ENCODE measurements at regions not wholly inside any gene's neighbourhood (a gene's known extent, or its start where the extent isn't known, plus 50 kb on each side); places are given as distances from the start of the nearest gene placed in this dataset.

DNA sequence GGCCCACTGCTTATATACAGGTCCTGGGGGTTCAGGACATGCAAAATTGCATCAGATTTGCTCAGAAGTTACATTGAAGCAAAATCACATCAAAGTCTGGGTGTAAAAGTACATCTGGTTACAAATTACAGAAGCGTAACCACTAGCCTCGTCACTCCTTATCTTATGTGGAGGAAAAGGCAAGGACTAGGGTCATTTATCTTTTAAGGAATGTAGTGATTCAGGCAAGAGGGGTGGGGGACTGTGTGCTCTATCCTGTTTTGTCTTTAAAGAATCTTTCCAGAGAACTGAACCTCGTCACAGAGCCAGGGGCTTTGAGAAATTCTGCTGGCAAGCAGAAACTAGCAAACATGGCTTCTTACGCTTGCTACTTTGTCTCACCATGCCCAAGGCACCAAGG lies 61.1 kb upstream of the RAB4A start:
- DNase-seq (ENCODE audit: low read depth), result no peak

DNA sequence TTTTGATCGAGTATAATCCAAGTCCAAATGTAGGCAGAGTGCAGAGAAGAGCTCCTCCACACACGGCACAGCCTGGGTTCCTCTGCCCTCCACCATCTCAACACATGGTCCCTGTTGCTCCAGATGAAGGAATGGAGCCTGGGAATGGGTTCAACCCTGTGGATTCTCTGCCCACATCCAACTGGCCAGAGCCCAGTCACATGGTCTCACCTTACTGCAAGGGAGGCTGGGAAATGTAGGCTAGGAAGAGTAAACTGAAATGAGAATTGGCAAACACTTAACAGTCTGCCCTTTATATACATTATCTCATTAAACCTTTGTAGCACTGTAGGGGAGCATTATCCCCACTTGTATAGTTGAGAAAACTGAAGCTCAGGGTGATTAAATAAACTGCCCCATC lies 60.1 kb upstream of the RAB4A start:
- DNase-seq (ENCODE audit: low read depth), result no peak

DNA sequence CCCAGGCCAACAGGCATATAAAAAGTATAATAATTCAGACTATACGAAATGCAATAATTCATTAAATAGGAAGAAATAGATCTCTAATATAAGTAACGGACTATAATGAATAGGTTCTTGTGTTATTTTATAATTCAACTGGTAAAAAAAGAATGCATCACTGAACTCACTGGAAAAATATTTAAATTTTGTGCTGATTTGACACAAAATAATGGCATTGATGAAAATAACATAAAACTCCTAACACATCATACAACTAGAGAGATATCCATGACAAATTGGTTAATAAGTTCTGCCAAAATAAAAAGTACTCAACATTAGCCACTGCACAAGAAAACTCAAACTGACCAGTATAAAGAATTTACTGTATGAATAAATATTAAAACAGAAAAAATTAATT lies 57.1 kb upstream of the RAB4A start:
- no peak for DNase-seq (ENCODE audit: low read depth)

DNA sequence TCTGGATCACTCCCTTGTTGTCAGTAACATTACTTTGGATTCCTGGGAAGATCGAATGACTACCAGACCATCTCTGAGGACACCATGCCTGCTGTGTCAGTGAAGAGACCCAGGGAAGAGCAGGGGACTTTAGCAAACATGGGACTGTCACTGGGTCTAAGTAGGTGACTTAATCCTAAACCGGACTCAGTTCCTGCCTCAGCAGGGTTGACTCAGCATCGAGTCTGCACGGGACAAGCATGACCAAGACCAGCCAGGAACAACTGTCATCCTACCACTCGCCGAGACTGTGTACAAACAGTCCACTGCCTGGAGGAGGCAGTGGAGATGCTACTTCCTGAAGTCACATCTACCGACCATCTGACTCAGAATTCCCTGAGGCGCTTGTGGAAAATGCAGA lies 53.2 kb upstream of the RAB4A start:
- DNase-seq (ENCODE audit: low read depth), result no peak

DNA sequence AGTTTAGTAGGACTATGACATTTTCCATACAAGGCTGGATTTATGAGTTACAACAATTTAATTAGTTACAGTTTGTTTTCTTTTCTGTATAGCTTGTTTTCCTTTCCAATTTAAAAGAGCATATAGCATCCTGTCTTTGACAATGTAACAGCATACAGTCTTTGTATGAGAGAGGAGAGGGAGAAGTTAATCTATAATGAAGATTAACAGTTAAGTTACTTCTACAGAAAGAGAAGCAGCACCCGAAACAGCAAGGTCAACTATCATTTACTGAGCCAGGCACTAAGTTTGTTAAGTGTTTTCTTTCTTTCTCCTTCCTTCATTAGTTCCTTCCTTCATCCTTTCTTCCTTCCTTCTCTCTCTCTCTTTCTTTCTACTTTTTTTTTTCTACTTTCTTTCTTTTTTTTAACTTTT lies 52.3 kb upstream of the RAB4A start:
- DNase-seq (ENCODE audit: low read depth), result no peak

DNA sequence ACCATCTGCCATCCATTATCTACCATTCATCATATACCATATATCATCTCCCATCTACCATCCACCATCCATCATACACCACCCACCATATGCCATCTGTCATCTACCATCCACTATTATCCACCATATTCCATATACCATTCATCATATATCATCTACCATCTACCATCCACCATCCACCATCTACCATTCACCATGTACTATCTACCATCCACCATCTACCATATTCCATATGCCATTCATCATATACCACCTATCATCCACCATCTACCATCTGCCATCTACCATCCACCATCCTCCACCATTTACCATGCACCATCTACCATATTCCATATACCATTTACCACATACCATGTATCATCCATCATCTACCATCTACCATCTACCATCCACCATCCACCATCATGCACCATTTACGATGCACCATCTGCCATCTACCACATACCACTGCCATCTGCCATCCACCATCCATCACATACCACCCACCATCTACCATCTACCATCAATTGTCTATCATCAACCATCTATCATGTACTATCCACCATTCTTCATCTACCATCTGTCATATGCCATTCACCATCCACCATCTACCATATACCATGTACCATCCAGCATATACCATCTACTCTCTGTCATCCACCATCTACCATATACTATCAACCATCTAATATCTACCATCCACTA lies 50.6 kb upstream of the RAB4A start:
- no peak for DNase-seq (ENCODE audit: low read depth)

DNA sequence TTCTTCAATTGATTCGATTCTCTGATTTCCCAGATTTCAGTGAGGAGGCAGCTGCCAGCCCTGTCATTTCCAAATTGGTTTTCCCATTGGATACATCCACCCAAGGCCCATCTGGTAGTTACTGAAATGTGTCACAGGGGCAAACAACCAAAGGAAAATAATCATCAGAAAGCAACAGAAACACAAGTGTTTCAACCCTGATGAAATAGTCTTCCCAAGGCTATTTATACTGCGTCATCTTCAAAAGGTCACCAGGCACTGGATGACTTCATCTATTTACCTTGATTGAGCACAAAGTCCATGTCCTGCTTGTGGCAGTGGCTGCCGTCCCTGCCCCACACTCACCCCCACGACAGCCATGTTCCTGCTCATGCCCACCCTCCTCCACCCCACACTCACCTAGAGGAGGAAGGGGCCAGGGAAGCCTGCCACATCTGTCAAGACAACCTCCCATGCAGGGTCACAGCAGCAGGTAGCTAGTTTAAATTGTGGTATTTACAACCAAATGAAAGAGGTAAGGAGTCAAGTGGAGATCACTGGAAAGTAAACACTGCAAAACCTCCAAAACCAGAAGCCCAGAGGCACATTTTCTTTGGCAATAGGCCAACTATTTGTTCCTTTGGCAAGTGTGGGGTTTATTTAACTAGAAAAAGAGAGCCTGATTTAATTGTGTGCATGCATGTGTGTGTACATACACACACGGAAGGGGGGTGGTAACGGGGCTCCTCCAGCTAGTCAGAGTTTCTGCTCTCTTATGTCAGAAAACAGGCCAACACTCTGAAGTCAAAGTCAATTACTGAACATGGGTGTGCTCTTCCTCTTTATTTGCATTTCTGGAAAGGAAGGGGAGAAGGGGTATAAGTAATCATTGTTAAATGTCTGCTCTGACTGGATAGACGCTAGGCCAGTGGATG lies 49.5 kb upstream of the RAB4A start:
- DNase-seq (ENCODE audit: low read depth), result no peak
